OCI-LY7 (cell line): ENCODE measurements at regions not wholly inside any gene's neighbourhood (a gene's known extent, or its start where the extent isn't known, plus 50 kb on each side); places are given as distances from the start of the nearest gene placed in this dataset.

Experiments
- EZH2phosphoT487 ChIP-seq: fragments of 200-600 bp; sonication (generic); IDR thresholded peaks from 2 replicates; pipeline ENCODE4 v1.6.1; 2018; ENCODE audit warnings: low read depth, borderline replicate concordance, mild to moderate bottlenecking, mixed run types, antibody characterized with exemption, low read length, moderate library complexity, mixed read lengths
- TF ChIP-seq, protein P1 (sequence below): fragments of 200-600 bp; sonication (generic); conservative IDR thresholded peaks from 2 replicates; pipeline ENCODE4 v1.5.1; 2014; ENCODE audit warnings: mild to moderate bottlenecking, antibody characterized with exemption, low read length, moderate library complexity, mixed read lengths

GRCh38 chr13:107035186-107035585 lies 467.2 kb upstream of the ARGLU1 start:
- TF ChIP-seq, protein P1, sequence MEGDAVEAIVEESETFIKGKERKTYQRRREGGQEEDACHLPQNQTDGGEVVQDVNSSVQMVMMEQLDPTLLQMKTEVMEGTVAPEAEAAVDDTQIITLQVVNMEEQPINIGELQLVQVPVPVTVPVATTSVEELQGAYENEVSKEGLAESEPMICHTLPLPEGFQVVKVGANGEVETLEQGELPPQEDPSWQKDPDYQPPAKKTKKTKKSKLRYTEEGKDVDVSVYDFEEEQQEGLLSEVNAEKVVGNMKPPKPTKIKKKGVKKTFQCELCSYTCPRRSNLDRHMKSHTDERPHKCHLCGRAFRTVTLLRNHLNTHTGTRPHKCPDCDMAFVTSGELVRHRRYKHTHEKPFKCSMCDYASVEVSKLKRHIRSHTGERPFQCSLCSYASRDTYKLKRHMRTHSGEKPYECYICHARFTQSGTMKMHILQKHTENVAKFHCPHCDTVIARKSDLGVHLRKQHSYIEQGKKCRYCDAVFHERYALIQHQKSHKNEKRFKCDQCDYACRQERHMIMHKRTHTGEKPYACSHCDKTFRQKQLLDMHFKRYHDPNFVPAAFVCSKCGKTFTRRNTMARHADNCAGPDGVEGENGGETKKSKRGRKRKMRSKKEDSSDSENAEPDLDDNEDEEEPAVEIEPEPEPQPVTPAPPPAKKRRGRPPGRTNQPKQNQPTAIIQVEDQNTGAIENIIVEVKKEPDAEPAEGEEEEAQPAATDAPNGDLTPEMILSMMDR: no peak
- no peak for TF ChIP-seq EZH2phosphoT487
